ENCODE measurements at regions not wholly inside any gene's neighbourhood (a gene's known extent, or its start where the extent isn't known, plus 50 kb on each side); places are given as distances from the start of the nearest gene placed in this dataset.

GRCh38 chr1:165073185-165074007 is 283.1 kb downstream of the LMX1A start:
- no peak for DNase-seq (ENCODE audit: low read depth)

- DNase-seq (ENCODE audit: low read depth): no peak
Measured at GRCh38 chr1:165070675-165071074, 285.8 kb downstream of the LMX1A start.

DNA sequence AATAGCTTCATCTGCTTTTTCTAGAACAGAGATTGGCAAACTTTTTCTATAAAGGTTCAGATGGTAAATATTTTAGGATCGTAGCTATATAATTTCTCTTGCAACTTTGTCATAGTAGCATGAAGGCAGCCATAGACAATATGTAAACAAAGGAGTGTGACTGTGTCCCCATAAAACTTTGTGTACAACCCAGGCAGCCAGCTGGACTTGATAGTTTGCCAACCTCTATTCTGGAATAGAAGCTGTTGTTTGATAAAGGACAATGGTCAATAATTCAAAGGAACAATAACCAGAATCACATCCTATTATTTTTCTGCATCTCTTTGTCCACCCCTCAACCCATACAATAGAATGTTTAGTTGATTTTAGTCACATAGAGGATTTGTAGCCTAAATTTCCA is 286.7 kb downstream of the LMX1A start:
- no peak for DNase-seq (ENCODE audit: low read depth)

- DNase-seq (ENCODE audit: low read depth): no peak
Measured at GRCh38 chr1:165068741-165069140, 287.8 kb downstream of the LMX1A start.

DNA sequence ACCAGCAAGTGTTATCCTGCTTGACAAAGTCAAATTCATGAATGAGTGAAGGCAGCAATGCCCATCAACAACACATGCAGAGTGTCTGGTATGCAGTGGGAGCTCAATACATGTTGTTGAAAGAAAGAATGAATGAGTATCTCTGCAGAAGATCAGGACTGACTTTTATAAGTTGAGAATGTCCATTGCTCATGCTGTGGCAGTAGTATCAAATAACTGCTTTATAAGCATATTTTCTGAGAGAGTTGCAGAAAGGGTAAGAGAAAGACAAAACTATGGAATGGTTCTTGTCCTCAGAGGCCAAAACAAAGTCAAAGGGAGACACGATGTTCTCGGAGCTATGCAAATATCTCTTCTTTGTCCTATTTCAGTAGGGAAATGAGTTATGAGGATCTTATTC is 288.7 kb downstream of the LMX1A start:
- no peak for DNase-seq (ENCODE audit: low read depth)

DNA sequence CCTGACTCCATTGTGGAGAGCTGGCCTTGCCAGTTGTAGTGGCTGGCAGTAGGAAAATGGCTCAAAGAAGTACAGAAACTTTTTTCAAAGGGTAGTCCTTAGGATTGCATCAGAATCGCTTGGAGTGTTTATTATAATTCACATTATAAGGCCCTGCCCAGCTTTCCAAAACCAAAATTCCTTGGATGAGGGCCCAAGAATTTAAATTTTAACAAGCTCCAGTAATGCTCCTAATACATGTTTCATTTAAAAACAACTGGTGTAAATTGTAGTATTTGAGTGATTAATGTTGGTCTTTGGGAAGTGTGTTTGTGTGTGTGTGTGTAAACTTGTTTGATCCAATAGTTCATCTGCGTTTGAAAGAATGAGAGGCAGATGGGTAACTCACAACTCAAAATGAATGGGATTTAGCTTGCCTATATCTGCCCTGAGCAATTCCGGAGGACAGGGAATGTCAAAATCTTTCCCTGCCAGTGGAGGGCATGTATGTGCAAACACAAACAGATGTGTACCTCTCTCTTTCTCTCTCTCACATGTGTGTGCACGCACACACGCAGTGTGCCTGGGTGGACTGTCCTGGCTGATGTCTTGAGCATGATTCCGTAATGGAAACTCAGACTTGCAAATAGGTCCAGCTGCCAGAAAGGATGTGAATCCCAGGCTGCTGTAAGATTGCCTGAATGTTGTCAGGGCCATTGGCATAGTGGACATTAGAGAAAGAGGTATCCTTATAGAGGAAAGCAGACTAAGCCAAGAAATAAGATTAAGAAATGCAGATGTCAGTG is 293.1 kb downstream of the LMX1A start:
- DNase-seq (ENCODE audit: low read depth): no peak

GRCh38 chr1:165062346-165062745 is 294.2 kb downstream of the LMX1A start:
- DNase-seq (ENCODE audit: low read depth): no peak

GRCh38 chr1:165060285-165060793 is 296.2 kb downstream of the LMX1A start:
- no peak for DNase-seq (ENCODE audit: low read depth)

DNA sequence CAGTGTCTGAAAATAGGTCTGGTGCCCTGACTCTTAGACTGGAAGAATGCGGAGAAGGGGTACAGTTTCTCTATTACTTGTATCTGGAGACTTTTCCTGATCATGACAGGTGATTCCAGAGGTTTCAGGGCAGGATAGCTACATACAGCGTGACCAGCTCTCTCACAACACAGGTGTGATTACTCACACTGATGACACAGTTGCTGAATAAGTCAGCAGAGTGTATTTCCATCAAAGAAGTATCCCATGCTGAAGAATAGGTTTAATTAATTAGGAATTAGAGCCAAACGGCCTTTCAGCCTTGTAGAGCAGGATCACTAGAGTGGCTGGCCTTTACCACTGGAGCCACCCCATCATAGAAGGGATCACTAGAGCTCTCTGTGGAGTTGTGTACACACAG is 298.6 kb downstream of the LMX1A start:
- no peak for DNase-seq (ENCODE audit: low read depth)

GRCh38 chr1:165056914-165057313 is 299.6 kb downstream of the LMX1A start:
- DNase-seq (ENCODE audit: low read depth): no peak

- DNase-seq (ENCODE audit: low read depth): no peak
Measured at GRCh38 chr1:165055581-165055980, 300.9 kb downstream of the LMX1A start.

- no peak for DNase-seq (ENCODE audit: low read depth)
Measured at GRCh38 chr1:165054627-165055026, 301.9 kb downstream of the LMX1A start.

DNA sequence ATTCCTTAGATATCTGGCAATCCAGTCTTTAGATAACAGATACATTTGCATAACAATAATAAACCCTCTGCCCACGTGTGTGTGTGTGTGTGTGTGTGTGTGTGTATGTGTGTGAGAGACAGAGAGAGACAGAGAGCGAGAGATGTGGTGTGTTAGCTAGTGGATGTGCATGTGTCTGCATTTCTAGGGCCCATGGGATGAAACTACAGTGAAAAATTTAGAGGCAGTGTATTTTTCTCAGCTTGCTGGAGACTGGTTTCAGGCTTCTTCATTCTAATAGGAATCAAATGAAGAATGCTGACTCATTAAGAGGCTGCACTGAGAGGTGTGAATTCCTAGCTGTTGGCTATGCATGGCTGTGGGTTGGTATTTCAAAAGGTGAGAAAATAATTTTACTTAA is 303.2 kb downstream of the LMX1A start:
- no peak for DNase-seq (ENCODE audit: low read depth)

DNA sequence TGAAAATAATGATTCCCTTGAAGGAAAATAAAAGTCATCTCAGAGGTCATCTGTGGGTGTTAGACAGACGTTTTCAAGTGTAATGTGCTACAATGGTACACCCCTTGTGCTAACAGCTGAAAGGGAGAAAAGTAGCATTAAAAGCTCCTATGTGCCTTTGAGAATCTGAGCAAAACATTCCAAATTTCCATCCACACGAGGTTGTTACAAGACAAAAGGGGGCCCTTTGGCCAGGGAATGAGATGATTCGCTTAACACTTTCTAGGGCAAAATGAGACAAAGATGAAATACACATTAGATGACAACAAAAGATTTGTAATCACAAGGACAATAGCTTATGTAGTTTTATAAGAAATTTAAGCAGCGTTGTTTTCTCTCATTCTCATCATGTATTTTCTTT is 303.6 kb downstream of the LMX1A start:
- no peak for DNase-seq (ENCODE audit: low read depth)

GRCh38 chr1:165052431-165052830 is 304.1 kb downstream of the LMX1A start:
- no peak for DNase-seq (ENCODE audit: low read depth)

DNA sequence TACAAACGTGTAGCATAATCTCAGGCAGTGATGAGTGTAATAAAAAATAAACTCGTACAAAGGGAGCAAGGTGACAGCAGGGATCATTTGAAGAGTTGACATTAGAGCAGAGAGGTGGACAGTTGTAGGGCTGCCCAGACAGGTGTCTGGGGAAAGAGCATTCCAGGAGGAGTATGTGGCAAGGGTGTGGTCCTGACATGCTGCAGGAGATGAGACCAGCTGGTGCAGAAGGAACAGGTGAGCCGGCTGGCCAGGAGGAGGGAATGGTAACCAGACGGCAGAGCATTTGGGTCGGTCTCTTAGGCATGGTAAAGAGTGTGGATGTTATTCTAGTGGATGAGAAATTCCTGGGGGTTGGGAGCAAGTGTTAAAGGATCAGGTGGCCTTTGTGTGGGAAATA is 306.3 kb downstream of the LMX1A start:
- no peak for DNase-seq (ENCODE audit: low read depth)

DNA sequence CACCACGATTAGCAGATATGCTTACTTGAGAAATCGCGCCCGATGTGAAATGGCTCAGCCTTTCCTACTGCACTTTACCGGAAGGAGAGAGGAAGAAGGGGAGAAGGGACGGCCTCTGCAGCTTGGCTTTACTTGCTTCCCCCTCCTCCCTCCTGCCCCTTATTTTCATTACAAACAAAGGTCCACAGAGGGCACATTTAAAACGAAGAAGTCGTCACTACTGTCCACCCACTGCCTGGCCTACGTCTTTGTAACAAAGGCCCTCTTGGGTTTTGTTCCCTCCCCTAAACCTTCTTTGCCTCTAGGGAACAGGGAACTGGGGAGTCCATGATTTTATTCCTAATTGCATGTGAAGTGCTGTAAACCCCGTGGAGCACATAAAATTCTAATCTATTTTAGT is 308.5 kb downstream of the LMX1A start:
- no peak for DNase-seq (ENCODE audit: low read depth)

DNA sequence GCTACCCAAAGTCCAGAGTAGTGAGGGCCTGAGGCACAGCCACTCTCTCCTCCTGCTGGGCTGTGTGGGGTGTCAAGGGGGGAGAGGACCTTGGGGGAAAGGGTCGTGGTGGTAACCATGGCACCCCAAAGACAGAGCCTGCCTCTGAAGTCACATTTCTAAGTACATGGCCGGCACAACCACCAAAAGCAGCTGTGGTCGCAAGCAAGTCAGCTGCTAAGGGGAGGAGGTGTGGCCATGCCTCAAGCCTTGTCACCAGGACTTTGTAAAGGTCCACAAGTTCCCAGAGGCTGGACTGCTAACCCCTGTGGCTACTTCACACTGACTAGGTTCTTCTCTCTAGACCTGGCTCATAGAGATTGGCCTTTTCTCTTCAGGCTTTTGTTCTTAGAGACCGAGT is 310.6 kb downstream of the LMX1A start:
- DNase-seq (ENCODE audit: low read depth): no peak

- no peak for DNase-seq (ENCODE audit: low read depth)
Measured at GRCh38 chr1:165040641-165041040, 315.9 kb downstream of the LMX1A start.

GRCh38 chr1:165039996-165040395 is 316.5 kb downstream of the LMX1A start:
- DNase-seq (ENCODE audit: low read depth): no peak

DNA sequence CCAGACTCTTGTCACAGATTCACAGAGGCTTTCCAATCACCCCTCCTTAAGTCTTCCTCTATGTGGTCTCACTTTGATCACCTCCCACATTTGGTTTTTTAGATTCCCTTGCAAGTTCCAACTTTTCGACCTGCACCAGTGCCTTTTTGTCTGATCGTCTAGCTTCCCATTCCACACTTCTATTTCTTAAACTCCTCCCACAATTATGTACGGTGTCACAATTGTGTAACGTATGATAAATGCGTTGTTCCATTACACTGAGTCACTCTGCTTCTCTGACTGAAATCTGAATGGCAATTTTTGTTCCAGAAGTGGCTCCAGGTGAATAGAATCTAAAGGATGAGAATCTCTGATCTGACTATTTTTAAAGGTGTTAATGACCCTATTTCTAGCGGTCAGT is 320.1 kb downstream of the LMX1A start:
- DNase-seq (ENCODE audit: low read depth): no peak

- DNase-seq (ENCODE audit: low read depth): no peak
Measured at GRCh38 chr1:165034136-165034809, 322.2 kb downstream of the LMX1A start.

DNA sequence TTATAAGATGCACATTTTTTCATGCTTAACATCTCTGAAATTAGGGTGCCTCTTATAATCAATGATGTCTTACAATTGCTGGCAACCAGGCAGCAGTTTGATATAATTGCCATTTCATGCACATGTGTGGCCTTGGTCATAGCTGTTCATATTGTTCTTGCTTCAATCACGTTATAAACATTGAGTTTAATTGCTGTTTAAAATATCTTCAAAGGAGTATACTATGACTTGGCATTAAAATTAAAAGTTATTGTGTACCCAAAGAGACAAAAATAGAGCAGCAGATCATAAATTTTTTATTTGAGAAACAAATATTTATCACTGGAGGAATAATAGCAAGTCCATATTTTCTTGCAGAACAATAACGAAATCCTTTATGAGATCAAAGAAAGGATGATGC is 325.5 kb downstream of the LMX1A start:
- DNase-seq (ENCODE audit: low read depth): no peak
